ENCODE measurements at regions not wholly inside any gene's neighbourhood (a gene's known extent, or its start where the extent isn't known, plus 50 kb on each side); places are given as distances from the start of the nearest gene placed in this dataset.

DNA sequence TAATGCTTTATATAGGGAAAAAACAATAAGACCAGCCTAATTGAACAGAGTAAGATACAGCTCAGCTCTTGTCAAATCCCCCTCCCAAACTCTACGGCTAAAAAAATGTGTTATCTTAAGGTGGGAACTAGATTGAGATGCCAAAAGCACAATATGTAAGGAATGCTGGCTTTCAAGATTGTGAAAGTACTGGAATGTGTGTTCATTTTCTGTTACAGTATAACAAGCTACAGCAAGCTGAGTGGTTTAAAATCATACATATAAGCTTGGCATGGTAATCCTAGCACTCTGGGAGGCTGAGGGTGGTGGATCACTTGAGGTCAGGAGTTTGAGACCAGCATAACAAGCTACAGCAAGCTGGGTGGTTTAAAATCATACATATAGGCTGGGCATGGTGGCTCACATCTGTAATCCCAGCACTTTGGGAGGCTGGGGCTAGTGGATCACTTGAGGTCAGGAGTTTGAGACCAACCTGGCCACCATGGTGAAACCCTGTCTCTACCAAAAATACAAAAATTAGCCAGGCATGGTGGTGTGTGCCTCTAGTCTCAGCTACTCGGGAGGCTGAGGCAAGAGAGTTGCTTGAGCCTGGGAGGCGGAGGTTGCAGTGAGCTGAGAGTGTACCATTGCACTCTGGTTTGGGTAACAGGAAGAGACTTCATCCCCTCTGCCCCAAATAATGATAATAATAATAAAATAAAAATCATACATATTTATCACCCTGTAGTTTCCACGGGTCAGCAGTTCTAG lies 297.7 kb downstream of the DOK5 start:
- Mint-ChIP-seq H3K9me3 (peaks cover 98% of the 10 kb centered on the region), H3K27ac (no peak overlapping the region), H3K4me1 (no peaks in the 10 kb centered on the region), H3K4me3 (no peak overlapping the region), H3K27me3 (ENCODE audit: insufficient read depth, low read depth, poor library complexity) (peaks cover 5% of the 10 kb centered on the region), H3K36me3 (ENCODE audit: low read depth) (peaks cover 33% of the 10 kb centered on the region)
- H3F3A ChIP-seq (replicated peaks; ENCODE audit: low read depth): no peaks in the 10 kb centered on the region
- H4K20me1 ChIP-seq (replicated peaks; ENCODE audit: insufficient read depth): no peaks in the 10 kb centered on the region
- no peak for ATAC-seq
- no peak overlapping the region for H2AFZ ChIP-seq
- H3K4me2 ChIP-seq: no peak overlapping the region
- no peak overlapping the region for H3K4me3 ChIP-seq
- no peaks in the 10 kb centered on the region for H3K79me2 ChIP-seq (replicated peaks; ENCODE audit: insufficient read depth)
- TF ChIP-seq ETS1 (IDR thresholded peaks at IDR 0.05): no peak
- TF ChIP-seq NANOG (IDR thresholded peaks at IDR 0.05; ENCODE audit: borderline replicate concordance): no peak
- TF ChIP-seq ZNF114 (CRISPR knock-in tag; IDR thresholded peaks at IDR 0.05): no peak
- no peak for DNase-seq (ENCODE audit: low spot score)
- H3K27me3 ChIP-seq (ENCODE audit: insufficient read depth): no peaks in the 10 kb centered on the region
- no peak overlapping the region for H3K27ac ChIP-seq (ENCODE audit: low read depth)
- H3K4me1 ChIP-seq (ENCODE audit: insufficient read depth): no peaks in the 10 kb centered on the region
- peaks cover 6% of the 10 kb centered on the region; the same call in 1 of the 2 replicates for H3K36me3 ChIP-seq (ENCODE audit: insufficient read depth)
- no peaks in the 10 kb centered on the region for H3K9me2 ChIP-seq (ENCODE audit: insufficient read depth)

- Histone ChIP-seq H3K4me3 (no peak overlapping the region), H3K9me2 (ENCODE audit: insufficient read depth) (no peaks in the 10 kb centered on the region)
- peaks cover 45% of the 10 kb centered on the region for H3K36me3 Mint-ChIP-seq (ENCODE audit: low read depth)
- TF ChIP-seq EZH2 (IDR thresholded peaks at IDR 0.05; ENCODE audit: low read depth, unreplicated experiment): no peak
- no peak for TF ChIP-seq STAT1 (IDR thresholded peaks at IDR 0.05; ENCODE audit: unreplicated experiment)
- no peak for TF ChIP-seq ZNF114 (CRISPR knock-in tag; IDR thresholded peaks at IDR 0.05)
- TF ChIP-seq REST (IDR thresholded peaks at IDR 0.05; ENCODE audit: unreplicated experiment): no peak
- TF ChIP-seq ETS1 (IDR thresholded peaks at IDR 0.05): no peak
- no peak for TF ChIP-seq POLR2AphosphoS5 (IDR thresholded peaks at IDR 0.05; ENCODE audit: low read depth)
- TF ChIP-seq ZNF462 (CRISPR knock-in tag; IDR thresholded peaks at IDR 0.05): no peak
Measured at GRCh38 chr20:54766483-54766882, 291.1 kb downstream of the DOK5 start.

More at GRCh38 chr20:54766483-54766882, 291.1 kb downstream of the DOK5 start:
- Mint-ChIP-seq H3K27ac (no peak overlapping the region), H3K4me3 (no peak overlapping the region), H3K9me3 (peaks cover 92% of the 10 kb centered on the region), H3K27me3 (ENCODE audit: insufficient read depth, low read depth, poor library complexity) (peaks cover 3% of the 10 kb centered on the region), H3K4me1 (no peaks in the 10 kb centered on the region)
- Histone ChIP-seq H2AFZ (no peak overlapping the region), H3K79me2 (replicated peaks; ENCODE audit: insufficient read depth) (no peaks in the 10 kb centered on the region), H3K27ac (ENCODE audit: low read depth) (no peak overlapping the region), H3K4me2 (no peak overlapping the region), H4K20me1 (replicated peaks; ENCODE audit: insufficient read depth) (no peaks in the 10 kb centered on the region), H3F3A (replicated peaks; ENCODE audit: low read depth) (no peaks in the 10 kb centered on the region), H3K4me1 (ENCODE audit: insufficient read depth) (no peaks in the 10 kb centered on the region), H3K27me3 (ENCODE audit: insufficient read depth) (no peaks in the 10 kb centered on the region), H3K36me3 (ENCODE audit: insufficient read depth) (no peaks in the 10 kb centered on the region; the same call in 1 of the 2 replicates)
- DNase-seq (ENCODE audit: low spot score) (no peak), ATAC-seq (no peak)

Measured in GM23338 (cell line).